GM21723 (cell line): ENCODE measurements at regions not wholly inside any gene's neighbourhood (a gene's known extent, or its start where the extent isn't known, plus 50 kb on each side); places are given as distances from the start of the nearest gene placed in this dataset.

Experiments used
- ATAC-seq: cut with Tn5 transposase; IDR thresholded peaks from one replicate; pipeline ENCODE4 v1.9.1; 2021; ENCODE audit warnings: mild to moderate bottlenecking, moderate library complexity; ENCODE audit not compliant: unreplicated experiment

DNA sequence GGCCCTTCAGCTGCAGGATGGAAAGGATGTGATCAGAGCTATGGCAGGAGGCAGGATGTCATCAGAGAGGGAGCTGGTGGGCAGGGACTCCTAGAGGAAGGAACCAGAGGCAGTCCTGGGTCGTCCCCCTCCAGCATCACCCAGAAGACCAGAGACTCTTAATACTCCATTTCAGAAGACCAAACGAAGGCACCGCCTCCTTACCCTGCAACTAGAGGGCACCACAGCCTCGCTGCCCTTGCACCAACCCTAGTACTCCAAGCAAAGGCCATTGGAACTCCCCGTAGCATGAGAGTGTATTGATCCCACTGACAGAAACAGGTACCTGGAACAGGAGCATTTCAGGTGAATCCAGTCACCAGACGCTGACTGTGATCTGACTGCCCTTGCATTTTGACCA is 598.1 kb downstream of the NPHP4 start:
- no peak for ATAC-seq

DNA sequence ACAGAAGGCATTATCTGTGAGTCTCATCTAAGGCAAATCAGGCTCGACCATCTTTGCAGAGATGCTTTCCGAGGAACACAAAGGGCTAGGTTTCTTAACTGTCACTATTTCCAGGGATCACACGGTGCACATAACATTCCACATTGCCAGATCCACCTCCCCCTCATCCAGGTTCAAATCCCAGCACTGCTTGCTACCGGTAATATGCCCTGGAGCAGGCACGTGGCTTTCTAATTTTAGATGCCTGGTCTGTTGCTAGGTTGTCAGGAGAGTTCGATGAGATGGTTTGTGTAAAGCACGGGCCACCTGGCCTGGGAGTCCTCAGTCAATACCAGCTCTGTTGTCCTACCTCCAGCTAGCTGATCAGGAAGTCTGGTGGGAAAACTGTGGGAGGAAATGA is 598.6 kb downstream of the NPHP4 start:
- ATAC-seq: no peak

DNA sequence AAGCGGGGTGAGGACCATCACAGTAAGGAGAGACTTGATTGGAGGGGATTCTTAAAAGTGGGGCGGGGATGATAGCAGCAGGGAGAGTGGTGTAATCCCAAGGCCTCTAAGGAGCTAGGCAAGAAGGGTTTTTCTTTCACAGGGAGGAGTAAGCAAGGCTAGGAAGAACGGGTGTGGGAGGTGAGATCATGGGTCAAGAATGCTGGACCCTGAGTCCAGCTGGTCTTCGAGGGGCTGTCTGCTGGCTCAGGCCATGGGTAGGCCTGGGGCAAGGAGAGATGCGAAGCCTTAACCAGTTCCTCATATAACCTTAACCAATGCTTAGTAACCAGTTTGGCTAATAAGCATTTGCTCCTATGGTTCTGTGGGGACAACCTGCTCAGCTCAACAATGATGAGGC is 599.1 kb downstream of the NPHP4 start:
- ATAC-seq: no peak

DNA sequence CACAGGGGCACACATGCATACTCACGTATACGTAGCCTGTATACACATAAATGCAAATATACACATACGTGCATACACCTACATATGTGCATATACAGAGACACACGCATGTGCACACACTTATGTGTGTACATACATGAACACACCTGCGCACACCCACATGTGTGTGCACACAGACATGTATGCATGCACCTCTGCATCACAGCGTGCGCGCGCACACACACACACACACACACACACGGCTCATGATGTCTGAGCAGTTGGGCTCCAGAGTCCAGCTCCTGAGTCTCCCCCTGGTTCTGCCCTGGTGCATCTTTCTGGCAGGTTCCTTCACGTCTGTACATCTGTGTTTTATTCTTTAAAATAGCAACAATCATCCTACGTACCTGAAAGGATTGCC is 600.5 kb downstream of the NPHP4 start:
- no peak for ATAC-seq

DNA sequence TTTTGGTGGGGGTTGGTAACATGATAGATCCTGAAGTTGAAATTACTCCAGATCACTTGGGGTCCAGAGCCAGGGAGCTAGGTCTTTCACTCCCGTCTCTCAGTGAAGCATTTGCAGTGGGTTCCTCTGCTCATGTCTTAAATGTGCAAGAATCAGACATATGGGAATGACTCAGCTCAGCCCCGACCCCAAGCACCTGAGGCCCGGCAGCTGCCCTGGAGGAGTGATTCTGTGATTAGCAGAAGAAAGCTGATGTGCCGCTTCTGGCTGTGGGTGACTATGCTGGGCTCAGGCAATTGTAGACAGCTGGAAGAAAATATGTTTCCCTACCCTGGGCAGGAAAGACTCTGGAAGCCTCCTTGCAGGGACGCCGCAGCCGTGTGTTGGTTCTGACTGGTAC is 601.7 kb downstream of the NPHP4 start:
- no peak for ATAC-seq

DNA sequence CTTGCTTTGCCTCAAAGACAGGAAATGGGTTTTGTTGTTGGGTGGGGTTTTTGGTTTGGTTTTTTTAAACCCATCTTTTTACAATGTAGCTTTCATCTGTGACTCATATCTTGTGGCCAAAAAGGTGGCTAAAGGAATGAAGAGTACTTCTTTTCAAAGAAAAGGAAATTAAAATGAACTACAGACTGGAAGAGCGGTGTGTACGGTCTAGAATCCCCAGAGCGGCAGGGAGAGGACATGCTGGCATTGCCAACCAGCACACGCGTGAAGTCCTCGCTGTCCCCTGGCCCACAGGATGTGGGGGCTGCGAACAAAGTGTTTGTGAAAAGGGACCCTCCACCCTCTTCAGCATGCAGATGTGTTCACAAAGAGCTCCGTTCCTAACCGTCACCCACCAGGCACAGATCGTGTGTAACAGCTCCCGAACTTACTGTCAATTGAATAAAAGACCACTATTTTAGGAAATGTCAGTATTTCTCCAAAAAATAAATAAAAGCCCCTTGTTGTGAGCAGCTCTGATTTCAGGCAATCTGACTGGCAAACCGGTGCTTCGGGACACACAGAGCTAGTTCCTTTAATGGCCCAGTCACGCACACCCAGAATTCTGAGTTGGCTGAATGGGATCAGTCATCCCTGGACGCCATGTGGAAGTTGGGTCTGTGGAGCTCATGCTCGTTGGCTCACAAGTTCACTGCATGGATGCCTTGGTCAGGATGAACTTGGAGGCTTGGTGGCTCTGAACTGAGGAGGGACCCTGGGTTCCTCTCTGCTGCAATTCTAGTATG is 602.9 kb downstream of the NPHP4 start:
- ATAC-seq: no peak

DNA sequence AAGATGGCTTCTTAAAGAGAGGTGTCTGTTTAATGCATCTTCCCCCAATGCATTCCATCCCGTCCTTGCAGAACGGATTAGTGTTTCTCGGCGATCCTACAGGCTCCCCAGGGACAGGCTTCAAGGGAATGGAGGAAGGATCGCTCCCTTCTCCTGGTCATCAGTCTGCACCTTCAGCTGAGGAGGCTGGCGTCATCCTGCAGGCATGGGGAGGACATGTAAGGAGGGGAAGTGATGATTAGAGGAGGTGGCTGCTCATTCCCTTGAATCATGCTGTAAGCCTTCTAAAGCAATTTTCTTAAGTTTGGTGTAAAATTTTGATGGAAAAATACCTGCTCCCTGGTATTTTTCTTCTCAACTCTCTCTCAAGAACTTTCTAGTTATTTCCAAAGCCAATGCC is 603.6 kb downstream of the NPHP4 start:
- no peak for ATAC-seq

DNA sequence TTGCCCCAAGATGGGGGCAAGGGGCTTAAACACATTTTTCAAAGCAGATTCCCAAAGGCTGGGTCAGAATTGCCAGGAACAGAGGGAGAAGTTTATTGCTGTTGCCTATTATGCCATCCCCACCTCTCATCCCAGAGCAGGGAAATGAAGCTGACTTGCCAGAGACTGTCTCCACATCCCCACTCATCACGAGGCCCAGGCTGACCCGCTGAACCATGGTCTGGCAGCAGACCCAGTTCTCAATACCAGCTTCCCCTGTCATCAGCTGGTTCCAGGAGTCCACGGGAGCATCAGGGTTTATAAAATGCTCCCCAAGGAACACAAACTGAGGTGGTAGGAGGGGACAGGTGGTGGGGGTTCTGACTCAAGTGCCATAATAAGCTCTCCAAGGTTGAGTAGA is 605.9 kb downstream of the NPHP4 start:
- ATAC-seq: no peak

DNA sequence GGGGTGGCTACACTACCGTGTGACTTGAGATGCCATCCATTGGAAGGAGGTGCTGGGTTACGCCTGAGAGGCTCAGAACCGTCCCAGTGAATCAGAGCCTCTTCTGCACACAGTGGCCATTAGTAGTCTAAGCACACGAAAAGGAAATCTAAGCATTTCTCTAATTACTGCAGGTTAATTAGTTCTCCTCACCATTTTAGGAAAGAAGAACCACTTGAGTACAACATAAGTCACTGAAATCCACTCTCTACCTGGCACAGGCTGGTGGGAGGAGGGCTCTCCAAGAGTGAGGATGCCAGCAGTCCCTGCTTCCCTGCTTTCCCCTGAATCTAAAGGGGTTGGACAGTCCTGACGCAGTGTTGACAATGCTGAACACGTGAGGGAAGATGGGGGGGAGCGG is 606.3 kb downstream of the NPHP4 start:
- no peak for ATAC-seq

DNA sequence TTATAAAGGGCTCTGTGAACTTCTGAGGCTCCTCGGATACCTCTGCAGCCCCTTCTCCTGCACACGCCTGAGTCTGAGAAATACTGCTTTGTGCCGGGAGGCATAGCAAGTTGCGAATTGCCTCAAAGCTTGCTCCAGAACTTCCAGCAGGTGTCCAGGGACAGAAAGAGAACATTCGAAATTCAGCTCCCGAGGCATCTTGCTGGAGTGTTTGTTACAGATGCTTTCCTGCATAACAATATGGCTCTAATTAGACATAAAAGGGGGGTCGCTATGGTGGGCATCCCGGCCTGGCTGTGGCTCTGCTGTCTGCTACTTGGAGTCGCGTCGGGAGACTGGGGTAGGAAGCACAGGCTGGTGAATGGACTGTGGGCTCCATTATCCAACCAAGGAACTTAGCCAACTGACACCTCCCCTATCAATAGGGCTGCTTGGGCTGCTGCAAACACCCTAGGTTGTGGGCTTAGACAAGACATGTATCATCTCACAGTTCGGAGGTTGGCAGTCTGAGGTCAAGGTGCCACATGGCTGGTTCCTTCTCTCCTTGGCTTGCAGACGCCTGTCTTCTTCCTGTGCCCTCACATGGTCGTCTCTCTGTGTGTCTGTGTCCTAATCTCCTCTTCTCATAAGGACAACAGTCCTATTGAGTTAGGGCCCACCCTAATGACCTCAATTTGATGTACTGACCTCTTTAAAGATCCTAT is 607.0 kb downstream of the NPHP4 start:
- ATAC-seq: no peak

DNA sequence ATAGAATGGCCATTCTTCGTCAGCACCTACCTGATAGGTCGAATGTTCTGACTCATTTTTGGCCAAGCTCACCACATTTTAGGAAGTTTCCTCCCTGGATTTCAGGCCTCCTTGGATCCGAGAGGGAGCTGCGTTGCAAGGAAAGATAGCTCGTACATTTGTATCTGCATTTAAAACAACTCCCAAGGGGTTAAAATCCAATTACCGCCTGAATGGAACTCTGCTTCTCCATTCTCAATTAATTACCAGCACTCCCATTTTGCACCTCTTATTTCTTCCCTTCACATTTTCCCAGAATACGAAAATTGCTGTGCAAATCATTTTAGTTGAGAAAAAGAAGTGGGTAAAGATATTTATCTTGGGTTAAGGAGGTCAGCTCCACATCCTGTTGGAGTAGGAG is 610.7 kb downstream of the NPHP4 start:
- ATAC-seq: no peak

DNA sequence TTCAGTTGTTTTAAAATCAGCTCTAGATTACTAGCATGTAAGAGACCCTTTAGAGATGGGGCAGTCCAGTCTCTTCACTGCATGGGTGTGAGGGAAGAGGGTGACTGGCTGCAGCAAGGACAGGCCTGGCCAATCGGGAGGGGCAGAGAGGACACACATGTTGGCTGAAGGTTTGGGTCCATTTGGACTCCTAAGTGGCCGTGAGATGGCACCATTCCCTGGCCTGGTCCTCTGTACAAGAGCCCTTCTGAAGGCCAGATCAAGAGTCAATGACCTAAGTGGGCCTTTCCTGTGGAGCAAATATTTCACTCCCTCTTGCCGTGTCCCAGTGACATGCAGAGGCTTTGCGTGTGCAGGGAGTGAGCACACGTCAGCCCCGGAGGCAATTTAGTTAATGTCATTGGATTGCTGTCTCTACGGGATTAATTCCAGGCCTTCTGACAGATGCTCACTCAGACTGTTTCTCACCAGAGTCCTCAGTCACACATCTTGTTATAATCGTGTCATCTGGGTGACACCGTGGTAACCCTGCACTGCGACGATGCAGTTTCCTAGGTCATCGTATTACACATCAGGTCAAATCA is 613.0 kb downstream of the NPHP4 start:
- ATAC-seq: no peak

DNA sequence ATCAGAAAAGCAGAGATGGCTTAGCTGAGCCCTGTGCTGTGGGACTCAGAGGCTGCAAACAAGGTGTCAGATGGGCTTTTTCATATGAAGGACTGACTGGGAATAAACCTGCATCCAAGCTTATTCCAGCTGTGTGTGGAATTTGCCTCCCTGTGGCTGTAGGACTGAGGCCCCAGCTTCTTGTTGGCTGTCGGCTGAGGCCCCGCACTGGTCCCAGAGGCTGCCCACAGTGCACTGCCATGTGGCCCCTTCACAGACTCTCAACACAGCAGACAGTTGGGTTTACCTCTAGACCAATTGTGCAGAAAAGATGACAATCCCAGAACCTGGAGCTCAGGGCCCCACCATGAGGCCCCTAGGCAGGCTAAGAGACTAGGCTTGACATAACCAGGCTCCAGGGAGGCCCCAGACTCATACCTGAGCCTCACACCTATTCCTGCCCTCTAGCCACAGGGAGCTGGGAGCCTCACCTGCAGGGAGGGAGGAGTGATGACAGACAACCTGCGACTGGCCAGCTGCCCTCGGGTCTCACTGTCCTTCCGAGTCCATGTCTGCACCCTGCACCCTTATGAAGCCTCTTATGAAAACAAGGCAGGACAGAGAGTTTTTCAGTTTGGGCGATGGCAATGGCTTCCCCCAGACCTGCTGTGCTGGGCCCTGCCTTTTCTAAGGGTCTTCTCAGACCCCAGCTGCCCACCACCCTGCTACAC is 615.5 kb downstream of the NPHP4 start:
- no peak for ATAC-seq

DNA sequence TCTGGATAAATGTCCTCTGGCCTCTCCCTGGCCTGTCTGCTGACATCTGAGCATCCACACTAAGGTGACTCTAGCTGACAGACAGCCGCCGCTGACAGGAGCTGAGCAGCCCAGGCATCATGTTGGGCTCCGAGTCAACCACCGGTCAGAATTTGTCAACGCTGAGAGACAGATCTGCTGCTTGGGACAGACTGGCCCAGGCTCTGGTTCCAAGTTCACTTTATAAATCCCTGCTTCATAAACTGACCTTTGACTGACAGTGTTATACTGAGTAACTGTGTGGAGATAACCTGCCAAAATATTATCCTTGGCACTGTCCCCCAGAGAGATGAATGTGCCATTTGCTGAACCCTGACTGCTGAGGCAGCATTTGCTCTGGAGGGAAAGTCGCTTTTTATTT is 616.7 kb downstream of the NPHP4 start:
- ATAC-seq: no peak

DNA sequence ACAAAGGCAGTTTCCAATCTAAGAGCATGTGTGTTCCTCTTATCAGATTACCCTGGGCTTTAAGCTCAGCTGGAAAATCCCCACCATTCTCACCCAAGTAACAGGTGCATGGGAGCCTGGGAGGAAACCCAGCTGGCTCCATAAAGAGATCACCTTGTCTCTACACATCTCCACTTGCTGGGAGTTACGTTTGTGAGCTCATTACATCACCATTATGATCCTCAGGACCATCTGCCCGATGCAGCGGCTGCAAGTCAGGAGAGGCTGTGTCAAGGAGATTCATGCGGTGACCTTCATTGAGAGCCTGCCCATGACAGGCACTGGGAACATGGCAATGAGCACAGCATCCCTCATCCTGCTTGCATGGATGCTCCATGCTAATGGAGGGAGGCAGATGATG is 618.0 kb downstream of the NPHP4 start:
- ATAC-seq: no peak

DNA sequence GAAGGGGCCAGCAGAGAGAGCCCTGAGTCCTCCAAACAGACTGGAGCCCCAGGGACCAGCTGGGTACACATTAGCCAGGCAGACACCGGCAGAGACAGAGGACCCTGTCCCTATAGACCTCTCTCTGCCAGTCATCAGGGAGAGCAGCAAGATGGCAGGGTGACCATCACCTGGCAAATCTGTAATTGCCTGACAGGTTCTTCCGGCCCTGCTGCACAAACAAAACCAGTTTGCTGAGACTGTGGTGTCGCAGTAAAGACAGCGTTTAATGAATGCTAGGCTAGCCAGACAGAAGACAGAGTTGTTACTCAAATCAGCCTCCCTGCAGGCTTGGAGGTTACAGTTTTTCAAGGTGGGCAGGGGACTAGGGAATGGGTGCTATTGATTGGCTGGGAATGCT is 618.9 kb downstream of the NPHP4 start:
- no peak for ATAC-seq

DNA sequence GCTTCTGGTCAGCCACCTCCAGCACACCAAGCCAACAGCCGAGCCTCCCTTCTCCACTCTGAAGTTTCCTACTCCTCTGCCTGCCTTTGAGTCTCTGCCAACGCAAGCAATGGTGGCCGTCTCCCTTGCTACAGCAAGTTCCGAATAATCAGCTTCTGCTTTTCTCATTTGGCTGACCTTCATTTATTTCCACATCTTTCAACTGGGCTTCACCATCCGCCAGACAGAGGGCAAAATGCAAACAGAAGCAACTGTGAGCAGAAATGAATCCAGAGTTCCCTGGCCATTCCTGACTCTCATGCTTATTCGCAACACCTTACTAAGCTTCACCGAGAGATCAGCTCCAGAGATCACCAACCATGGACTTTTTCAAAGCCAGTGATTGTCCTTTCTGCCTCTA is 621.0 kb downstream of the NPHP4 start:
- ATAC-seq: no peak

DNA sequence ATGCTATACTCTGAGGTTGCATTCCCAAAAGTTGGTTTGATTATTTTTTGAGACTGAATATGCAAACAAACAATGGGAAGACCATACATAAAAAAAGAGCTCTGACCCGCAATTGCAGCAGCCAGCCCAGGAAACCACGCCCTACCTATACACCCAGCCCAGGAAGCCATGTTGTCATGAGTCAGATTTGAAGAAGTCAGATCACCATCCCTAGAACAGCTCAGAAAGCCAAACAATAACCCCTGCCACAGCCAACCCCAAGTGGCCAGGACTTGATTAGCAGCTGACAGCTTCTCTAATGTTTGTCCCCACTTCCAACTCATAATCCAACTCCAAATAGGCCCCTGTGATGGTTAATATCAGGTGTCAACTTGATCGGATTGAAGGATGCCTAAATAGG is 621.9 kb downstream of the NPHP4 start:
- ATAC-seq: no peak

DNA sequence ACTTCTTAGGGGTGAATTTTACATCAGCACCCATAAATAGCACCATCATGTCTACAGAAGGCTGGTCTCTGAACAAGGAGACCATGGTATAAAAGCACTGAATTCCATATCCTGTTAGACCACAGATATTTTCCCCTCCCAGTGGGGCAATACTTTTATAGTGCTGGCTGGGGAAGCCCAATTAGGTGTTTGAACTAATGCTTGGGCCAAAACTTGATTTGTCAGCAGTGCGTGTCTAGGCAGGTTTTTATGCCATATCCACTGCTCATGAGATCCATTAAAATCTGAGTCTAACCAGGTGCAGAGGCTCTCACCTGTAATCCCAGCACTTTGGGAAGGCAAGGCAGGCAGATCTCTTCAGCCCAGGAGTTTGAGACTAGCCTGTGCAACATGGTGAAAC is 623.0 kb downstream of the NPHP4 start:
- no peak for ATAC-seq

DNA sequence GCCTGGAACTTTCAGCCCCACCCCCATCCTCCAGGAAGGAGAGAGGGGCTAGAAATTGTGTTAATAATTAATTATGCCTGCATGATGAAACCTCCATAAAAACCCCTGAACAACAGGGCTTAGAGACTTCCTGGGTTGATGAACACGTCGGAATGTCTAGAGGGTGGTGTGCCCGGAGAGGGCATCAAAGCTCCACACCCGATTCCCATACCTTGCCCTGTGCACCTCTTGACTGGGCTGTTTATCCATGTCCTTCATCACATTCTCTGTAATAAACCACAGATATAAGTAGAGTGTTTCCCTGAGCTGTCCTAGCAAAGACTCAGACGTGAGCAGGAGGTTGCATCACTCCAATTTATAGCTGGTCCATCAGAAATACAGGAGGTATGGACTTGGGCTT is 624.0 kb downstream of the NPHP4 start:
- no peak for ATAC-seq

DNA sequence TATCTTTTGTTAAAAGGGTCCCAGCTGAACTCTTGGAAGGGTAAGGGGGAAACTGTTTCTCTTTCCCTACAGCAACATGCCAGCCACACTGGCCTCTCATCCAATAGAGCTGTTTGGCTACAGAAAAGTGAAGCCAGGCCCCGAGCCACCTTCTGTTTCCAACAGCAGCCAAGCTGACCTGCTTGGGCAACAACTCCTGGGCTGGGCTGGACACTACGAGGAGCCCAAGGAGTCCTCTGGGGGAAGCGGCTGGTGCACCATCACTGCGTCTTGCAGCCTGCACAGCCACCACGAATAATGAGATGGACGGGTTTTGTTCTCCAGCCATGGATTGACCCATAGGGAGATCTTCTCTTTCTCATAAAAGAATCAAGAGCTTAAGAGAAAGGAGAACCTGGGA is 624.9 kb downstream of the NPHP4 start:
- ATAC-seq: no peak

DNA sequence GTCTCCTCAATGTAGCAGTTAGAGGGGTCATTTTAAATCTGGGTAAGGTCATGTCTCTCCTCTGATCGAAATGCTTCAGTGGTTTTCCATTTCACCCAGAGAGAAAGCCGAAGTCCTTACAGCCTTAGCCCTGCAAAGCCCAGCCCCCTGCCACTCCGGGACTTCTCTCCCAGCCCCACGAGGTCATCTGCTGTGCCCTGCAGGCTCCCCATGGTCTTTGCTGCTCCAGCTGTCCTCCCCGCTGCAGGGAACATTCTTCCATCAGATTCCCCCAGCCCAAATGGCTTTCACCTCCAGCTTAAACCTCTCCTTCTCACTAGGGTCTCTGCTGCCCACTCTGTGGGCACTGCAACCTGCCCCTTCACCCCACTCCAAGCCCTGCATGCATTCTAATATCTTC is 626.5 kb downstream of the NPHP4 start:
- no peak for ATAC-seq
